ENCODE measurements at regions not wholly inside any gene's neighbourhood (a gene's known extent, or its start where the extent isn't known, plus 50 kb on each side); places are given as distances from the start of the nearest gene placed in this dataset.
A peak's percentile ranks its signal among the peaks of the same experiment; 100 is the strongest.
"Not testable (repeated sequence)": the region's sequence is repeated elsewhere in the genome, so short reads cannot be mapped to it uniquely, and the experiment has no call there.

GRCh38 chr2:87341601-87342014 lies 320.0 kb upstream of the PLGLB1 start (continued):
- 0 out of 2 replicates have a peak, but pooled peaks have one; percentile 17 for TF ChIP-seq RXRB (CRISPR knock-in tag; IDR thresholded peaks at IDR 0.05; ENCODE audit: borderline replicate concordance)
- peak; percentile 86 for TF ChIP-seq RAD21 (CRISPR knock-in tag; IDR thresholded peaks at IDR 0.05)
- 0 out of 2 replicates have a peak, but pooled peaks have one; percentile 44 for TF ChIP-seq KDM3A (CRISPR knock-in tag; IDR thresholded peaks at IDR 0.05; ENCODE audit: low read depth)
- TF ChIP-seq TFAP4 (IDR thresholded peaks at IDR 0.05; ENCODE audit: borderline replicate concordance, low read depth): peak; percentile 50; the same call in 1 of the 2 replicates
- TF ChIP-seq NRL (CRISPR knock-in tag; IDR thresholded peaks at IDR 0.05; ENCODE audit: borderline replicate concordance): 0 out of 2 replicates have a peak, but pooled peaks have one; percentile 27
- TF ChIP-seq YY1 (IDR thresholded peaks at IDR 0.05; ENCODE audit: insufficient read depth, insufficient replicate concordance, low read depth, low read length): peak; percentile 15
- TF ChIP-seq ZNF143 (CRISPR knock-in tag; IDR thresholded peaks at IDR 0.05): peak; percentile 60; the same call in 1 of the 2 replicates
- TF ChIP-seq SAP130 (CRISPR knock-in tag; IDR thresholded peaks at IDR 0.05; ENCODE audit: low read depth): peak; percentile 27; the same call in 1 of the 2 replicates
- peak; percentile 30; the same call in 1 of the 2 replicates for TF ChIP-seq ZFY (CRISPR knock-in tag; IDR thresholded peaks at IDR 0.05)
- 0 out of 2 replicates have a peak, but pooled peaks have one; percentile 41 for TF ChIP-seq ZNF331 (CRISPR knock-in tag; IDR thresholded peaks at IDR 0.05)

GRCh38 chr2:87342175-87342574 lies 320.5 kb upstream of the PLGLB1 start:
- 62% methylated on average over 4 of the region's 24 CpGs for whole genome bisulfite sequencing (ENCODE audit: low lambda C conversion rate)

More at GRCh38 chr2:87342175-87342574, 320.5 kb upstream of the PLGLB1 start:
- intact Hi-C loops (cut with micrococcal nuclease; ENCODE audit: unreplicated experiment); FAIRE-seq; H3K9ac ChIP-seq (ENCODE audit: insufficient read depth, low read depth, low read length); DNase-seq (ENCODE audit: low spot score); H3K4me2 ChIP-seq (ENCODE audit: low read depth, low read length); H3K36me3 ChIP-seq (replicated peaks in 1 of 2; ENCODE audit: control insufficient read depth in 1 of 2, insufficient read depth in 2 of 2, low read length in 2 of 2); in situ Hi-C loops (cut with HindIII; ENCODE audit: extremely low pct_ligation_motif_present, low pct_unique_long_range_greater_than_20kb); H4K20me1 ChIP-seq (ENCODE audit: insufficient read depth, low read length); H3K27ac ChIP-seq (ENCODE audit: extremely low read length, insufficient read depth, low read length); H3K9me3 ChIP-seq (ENCODE audit: low read length); CTCF ChIA-PET (ENCODE audit: low intra/inter-chr PET ratio, low total read pairs); H2AFZ ChIP-seq (ENCODE audit: low read length); H3K4me1 ChIP-seq (ENCODE audit: insufficient read depth, low read length); H3K4me3 ChIP-seq (replicated peaks in 1 of 3; ENCODE audit: insufficient read depth in 1 of 3, low read depth in 2 of 3, low read length in 3 of 3); POLR2A ChIA-PET; BruUV-seq (replicated peaks); H3K27me3 ChIP-seq (ENCODE audit: control insufficient read depth in 1 of 2, insufficient read depth in 2 of 2, low read length in 2 of 2); ATAC-seq; H3K79me2 ChIP-seq (ENCODE audit: insufficient read depth, low read length): not testable (repeated sequence)
